AG04450 (cell line): ENCODE measurements at regions not wholly inside any gene's neighbourhood (a gene's known extent, or its start where the extent isn't known, plus 50 kb on each side); places are given as distances from the start of the nearest gene placed in this dataset.

ENCODE experiments used
- CTCF ChIA-PET: fragments of 300-600, 350-600 bp; formaldehyde crosslinking; extraction: SDS; loops from one replicate; lab custom pipeline; 2022; ENCODE audit warnings: antibody characterized with exemption, inconsistent platforms; lab: Charles Lee
- POLR2A ChIA-PET: fragments of 350-600 bp; formaldehyde crosslinking; extraction: SDS; loops from one replicate; lab custom pipeline; 2021; ENCODE audit warnings: antibody characterized with exemption, inconsistent platforms; lab: Yijun Ruan, JAX
- DNase-seq: peaks from one replicate; pipeline ENCODE4 v3.0.0-alpha.2; 2011; ENCODE audit warnings: low read depth, low spot score
- H3K27ac ChIP-seq: one replicate; pipeline ENCODE4 v1.5.1; 2012; ENCODE audit warnings: low read depth, low read length, control low read depth
- H3K27me3 ChIP-seq: one replicate; pipeline ENCODE4 v1.6.0; 2012; ENCODE audit warnings: low read length; ENCODE audit not compliant: control insufficient read depth, insufficient read depth
- H3K4me3 ChIP-seq: 2 replicates; pipeline ENCODE4 v1.5.1; 2011; ENCODE audit warnings: mild to moderate bottlenecking, low read depth, low read length, control low read depth
- H3K9me3 ChIP-seq: 2 replicates; pipeline ENCODE4 v1.5.1; 2012; ENCODE audit warnings: low read length; ENCODE audit not compliant: control insufficient read depth, insufficient read depth
- TF ChIP-seq, protein P1 (sequence below): IDR thresholded peaks from 2 replicates; pipeline ENCODE4 v1.5.1; 2011; ENCODE audit warnings: low read depth, low read length, control low read depth, inconsistent platforms

DNA sequence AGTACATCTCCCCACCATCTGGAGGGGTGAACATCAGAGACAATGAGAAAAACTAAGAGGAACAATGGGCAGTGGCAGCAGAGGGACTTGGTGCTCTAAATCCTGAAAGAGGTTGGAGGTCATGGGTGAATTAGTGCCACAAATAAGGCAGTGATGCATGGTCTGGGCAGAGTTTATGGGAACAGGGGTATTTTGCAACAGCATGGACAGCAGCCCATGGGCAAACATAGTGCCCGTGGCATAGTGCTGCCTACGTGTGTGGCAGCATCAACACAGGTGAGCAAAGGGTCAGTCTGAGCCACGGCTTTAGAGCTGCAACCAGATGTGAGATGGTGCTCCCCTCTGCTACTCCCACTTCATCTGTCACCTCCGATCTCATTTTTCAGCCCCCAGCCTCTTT, 459.1 kb upstream of the CITED2 start:
- CTCF ChIA-PET, result no interaction called here
- Histone ChIP-seq H3K4me3 (no peak overlapping the region), H3K9me3 (no peaks in the 10 kb centered on the region), H3K27ac (no peak overlapping the region), H3K27me3 (no peaks in the 10 kb centered on the region)
- TF ChIP-seq, protein P1, sequence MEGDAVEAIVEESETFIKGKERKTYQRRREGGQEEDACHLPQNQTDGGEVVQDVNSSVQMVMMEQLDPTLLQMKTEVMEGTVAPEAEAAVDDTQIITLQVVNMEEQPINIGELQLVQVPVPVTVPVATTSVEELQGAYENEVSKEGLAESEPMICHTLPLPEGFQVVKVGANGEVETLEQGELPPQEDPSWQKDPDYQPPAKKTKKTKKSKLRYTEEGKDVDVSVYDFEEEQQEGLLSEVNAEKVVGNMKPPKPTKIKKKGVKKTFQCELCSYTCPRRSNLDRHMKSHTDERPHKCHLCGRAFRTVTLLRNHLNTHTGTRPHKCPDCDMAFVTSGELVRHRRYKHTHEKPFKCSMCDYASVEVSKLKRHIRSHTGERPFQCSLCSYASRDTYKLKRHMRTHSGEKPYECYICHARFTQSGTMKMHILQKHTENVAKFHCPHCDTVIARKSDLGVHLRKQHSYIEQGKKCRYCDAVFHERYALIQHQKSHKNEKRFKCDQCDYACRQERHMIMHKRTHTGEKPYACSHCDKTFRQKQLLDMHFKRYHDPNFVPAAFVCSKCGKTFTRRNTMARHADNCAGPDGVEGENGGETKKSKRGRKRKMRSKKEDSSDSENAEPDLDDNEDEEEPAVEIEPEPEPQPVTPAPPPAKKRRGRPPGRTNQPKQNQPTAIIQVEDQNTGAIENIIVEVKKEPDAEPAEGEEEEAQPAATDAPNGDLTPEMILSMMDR, result no peak
- POLR2A ChIA-PET, result no interaction called here
- no peak for DNase-seq

DNA sequence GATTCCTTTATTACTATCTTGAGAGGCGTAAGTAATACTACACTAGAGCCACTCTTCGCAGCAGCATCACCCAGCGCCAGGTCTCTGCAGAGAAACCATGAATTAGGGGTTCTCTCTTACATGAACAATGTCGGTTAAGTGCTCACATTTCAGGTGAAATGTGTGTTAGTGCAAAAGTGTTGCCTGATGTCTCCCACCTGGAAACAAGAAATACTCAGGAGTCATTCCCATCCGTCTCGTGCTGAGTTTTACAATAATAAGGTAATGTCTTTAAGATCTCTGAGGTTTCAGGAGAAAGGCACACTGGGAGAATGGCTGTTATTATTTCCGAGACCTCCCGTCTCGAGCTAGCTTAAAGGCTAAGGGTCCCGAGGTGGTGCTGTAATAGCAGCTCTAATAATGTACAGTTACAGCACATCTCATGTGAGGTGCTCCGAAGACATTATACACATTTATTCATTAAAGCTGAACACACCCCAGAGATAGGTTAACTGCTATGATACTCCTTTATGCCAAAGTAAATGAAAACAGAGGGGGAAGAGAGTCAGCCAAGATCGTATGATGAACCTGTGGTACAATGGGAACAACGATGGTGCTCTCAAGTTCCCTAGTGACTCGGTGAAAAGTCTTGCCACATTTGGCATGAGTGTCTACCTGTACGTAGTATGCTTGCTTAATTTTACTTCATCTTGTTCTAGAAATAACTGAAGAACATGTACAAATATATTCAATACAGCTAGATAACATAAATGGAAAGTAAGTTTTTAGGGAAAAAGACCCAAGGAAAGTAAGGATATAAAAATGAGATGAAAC, 458.3 kb upstream of the CITED2 start:
- no peaks in the 10 kb centered on the region for H3K9me3 ChIP-seq
- H3K27me3 ChIP-seq, result no peaks in the 10 kb centered on the region
- ChIA-PET CTCF (no interaction called here), POLR2A (no interaction called here)
- DNase-seq, result no peak
- TF ChIP-seq, protein P1, result no peak
- H3K4me3 ChIP-seq, result no peak overlapping the region
- no peak overlapping the region for H3K27ac ChIP-seq

DNA sequence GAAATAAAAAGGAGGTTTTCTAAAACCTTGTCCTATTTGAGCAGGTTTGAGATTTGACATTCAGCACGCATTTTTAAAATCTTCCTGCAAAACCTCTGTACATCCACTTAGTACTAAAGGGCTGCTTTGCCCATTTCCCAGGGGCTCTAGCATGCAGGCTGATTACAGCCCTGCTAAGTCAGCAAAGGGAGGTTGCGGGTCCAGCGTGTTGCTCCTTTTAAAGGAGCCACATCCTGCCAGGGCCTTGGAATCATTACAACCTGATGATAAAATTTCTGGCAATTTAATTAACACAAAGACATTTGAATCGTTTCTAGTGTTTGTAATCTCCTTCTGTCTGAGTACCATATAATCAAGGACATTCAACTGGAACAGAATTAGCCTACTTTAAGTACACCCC, 455.1 kb upstream of the CITED2 start:
- TF ChIP-seq, protein P1, result no peak
- CTCF ChIA-PET, result no interaction called here
- no peak for DNase-seq
- Histone ChIP-seq H3K27me3 (no peaks in the 10 kb centered on the region), H3K4me3 (no peak overlapping the region), H3K27ac (no peak overlapping the region), H3K9me3 (no peaks in the 10 kb centered on the region)
- POLR2A ChIA-PET, result no interaction called here

DNA sequence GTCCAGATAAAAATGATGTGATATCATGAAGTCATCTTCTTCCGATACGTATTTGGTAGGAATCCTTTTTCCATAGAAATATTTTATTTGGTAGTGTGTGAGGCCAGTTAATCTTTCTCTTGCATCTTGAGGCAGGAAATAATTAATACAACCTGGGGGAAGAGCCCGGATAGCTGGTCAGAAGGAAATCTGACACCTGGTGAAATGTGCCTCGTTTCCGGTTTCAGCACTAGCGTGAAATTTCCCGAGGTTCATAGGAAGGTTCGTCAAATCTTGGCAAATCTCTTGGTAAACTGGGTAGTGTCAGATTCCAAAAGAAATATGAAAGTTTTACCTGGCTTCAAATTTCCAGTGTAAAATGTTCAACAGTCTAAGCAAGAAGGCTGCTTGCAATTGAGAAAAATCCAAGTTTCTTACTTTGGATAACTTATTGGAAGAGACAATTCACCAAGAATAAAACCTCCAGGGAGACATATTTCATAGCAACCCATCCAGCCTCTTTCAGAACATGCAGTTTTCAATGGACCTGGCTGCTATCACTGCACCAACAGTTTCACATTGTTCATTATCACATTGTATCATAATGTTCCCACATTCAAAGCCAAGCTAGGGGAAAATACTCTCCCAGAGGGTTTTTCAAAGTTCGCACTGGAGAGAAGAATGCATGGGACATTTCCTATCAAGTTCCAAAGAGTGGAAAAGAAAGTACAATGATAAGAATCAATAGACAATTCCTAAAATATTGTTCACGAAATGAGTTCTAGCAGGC, 454.5 kb upstream of the CITED2 start:
- Histone ChIP-seq H3K9me3 (no peaks in the 10 kb centered on the region), H3K4me3 (no peak overlapping the region), H3K27ac (no peak overlapping the region), H3K27me3 (no peaks in the 10 kb centered on the region)
- TF ChIP-seq, protein P1, result no peak
- ChIA-PET POLR2A (no interaction called here), CTCF (no interaction called here)
- DNase-seq, result no peak

DNA sequence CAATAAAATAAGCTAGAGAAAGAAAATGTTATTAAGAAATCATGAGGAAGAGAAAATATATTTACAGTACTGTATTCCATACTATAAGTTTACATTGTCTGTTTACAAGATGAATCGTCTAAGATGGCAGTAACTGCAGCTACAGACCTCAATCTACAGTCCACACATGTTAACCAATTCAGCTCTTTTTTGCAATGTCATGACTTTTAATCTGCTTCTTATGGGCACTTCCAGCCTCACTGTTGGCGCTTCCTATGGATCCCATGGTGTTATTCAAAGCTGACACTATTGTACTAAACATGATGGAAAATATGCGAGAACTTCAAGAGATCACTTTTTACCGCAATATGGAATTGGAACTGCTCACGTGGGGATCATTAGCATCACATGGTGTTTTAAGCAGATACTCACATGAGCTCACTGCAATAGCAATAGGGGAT, 451.5 kb upstream of the CITED2 start:
- Histone ChIP-seq H3K27me3 (no peaks in the 10 kb centered on the region), H3K4me3 (no peak overlapping the region), H3K9me3 (no peaks in the 10 kb centered on the region), H3K27ac (no peak overlapping the region)
- ChIA-PET CTCF (no interaction called here), POLR2A (no interaction called here)
- TF ChIP-seq, protein P1, result no peak
- no peak for DNase-seq
